Spleen (tissue), 7 donors: ENCODE measurements at regions not wholly inside any gene's neighbourhood (a gene's known extent, or its start where the extent isn't known, plus 50 kb on each side); places are given as distances from the start of the nearest gene placed in this dataset.

Experiments used
- CTCF ChIP-seq, 11 experiments: fragments of 200-600 bp in 7 of 11; fragments of 450-650 bp in 4 of 11; sonication (generic) in 4 of 11; IDR thresholded peaks in 8 of 11; conservative IDR thresholded peaks in 3 of 11; 1 replicate in 7 of 11; 2 replicates in 4 of 11; pipeline versions ENCODE4 v1.4.0 to v1.8.0; 2016 to 2021; ENCODE audit warnings: antibody characterized with exemption in 11 of 11, inconsistent platforms in 4 of 11, mild to moderate bottlenecking in 1 of 11
- POLR2A ChIP-seq, 3 donors: fragments of 450-650 bp; IDR thresholded peaks; one replicate each; pipeline ENCODE4 v1.5.1; 2017; ENCODE audit warnings: antibody characterized with exemption in 3 of 3, mild to moderate bottlenecking in 1 of 3
- POLR2AphosphoS5 ChIP-seq, 3 donors: sonication (generic); formaldehyde crosslinking; IDR thresholded peaks; one replicate each; pipeline ENCODE4 v1.5.1; 2017; ENCODE audit warnings: antibody characterized with exemption in 3 of 3
- donor health status: DM: no; HTN: no; CAD: no; lungs with moderate emphysema.
- donor health status: DM: no; HTN: no; CAD: no.
- donor health status: DM: no; HTN: no; CAD: no.

DNA sequence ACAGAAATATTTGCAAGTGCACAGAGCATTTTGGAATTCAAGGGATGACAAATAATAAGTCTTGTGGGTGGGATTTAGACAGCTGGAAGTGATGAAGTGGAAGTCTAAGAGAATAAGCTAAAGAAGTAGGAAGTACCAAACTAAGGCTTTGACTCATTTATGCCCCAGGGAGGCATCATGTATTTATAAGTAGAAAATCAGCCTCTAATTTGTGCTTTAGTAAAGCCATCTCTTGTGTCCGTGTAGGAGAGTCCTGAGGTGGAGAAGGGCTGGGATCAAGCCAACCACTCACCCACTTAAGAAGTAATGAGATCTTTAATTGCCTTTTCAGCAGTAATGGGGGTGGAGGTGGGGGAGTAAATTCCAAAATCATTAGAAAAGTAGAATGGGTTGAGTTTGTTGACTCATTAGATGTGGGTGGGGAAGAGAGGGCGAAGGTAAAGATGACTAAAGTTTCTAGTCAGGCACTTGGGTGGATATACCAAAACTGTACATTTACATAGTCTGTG, 356.7 kb downstream of the STIM2 start:
- TF ChIP-seq CTCF (IDR thresholded peaks at IDR 0.05 in 8 of 11, conservative IDR thresholded peaks at IDR 0.05 in 3 of 11) (no peak), POLR2A (IDR thresholded peaks at IDR 0.05) (no peak), POLR2AphosphoS5 (IDR thresholded peaks at IDR 0.05) (no peak)
